NAMALWA (cell line): ENCODE measurements at regions not wholly inside any gene's neighbourhood (a gene's known extent, or its start where the extent isn't known, plus 50 kb on each side); places are given as distances from the start of the nearest gene placed in this dataset.
"Not testable (repeated sequence)": the region's sequence is repeated elsewhere in the genome, so short reads cannot be mapped to it uniquely, and the experiment has no call there.

ENCODE experiments used
- DNase-seq: peaks from one replicate; pipeline ENCODE4 v3.0.0-alpha.2; 2015; ENCODE audit warnings: low spot score

DNA sequence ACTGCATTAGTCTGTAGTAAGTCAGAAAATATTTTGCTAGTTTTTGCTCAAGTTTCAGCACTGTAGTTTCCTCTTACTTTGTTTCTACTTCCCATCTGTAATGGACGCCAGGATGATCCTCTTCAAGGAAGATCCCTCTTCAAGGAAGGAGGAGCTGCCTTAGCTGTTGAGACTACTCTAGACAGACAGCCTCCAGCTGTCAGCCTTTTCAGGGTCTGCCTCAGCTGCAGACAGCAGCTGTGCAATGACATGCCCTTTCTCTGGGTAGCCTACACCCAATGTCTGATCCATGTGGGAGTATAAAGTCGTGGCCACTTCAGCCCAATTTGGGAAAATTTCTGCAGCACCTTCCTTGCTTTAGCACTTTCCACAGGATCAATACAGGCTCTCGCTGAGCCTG, 281.0 kb upstream of the MAOA start:
- DNase-seq: no peak

DNA sequence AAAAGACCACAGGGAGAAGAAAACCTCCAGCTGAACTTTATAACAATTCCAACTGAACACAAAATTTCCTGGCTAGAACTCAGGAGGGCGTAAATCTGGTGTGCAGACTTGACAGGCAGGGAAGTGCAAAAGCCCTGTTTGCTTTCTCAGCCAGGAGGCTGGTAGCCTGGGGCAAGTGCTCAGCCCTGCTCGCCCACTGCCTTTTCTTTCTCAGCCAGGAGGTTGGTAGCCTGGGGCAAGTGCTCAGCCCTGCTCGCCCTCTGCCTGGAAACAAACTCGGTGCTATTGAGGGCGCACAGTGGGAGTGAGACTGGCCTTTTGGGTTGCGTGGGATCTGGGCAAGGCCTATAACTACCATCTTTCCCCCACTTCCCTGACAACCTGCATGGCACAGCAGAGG, 275.4 kb upstream of the MAOA start:
- no peak for DNase-seq

DNA sequence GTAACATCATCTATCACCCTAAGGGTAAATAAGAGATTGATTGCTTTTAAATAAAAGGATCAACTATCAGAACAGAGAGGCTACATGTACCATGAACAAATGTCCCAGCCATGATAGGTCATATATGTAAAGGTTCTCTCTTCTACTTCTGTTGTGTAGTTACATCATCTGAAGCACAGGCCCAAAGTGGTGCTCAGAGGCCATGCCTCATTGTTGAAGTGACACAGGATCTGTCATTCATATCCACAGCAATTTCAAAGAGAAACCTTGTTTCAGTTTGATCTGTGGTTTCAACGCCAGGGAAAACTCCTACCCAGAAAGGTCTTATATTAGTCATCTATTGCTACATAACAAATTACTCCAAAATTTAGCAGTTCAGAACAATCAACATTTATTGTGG, 269.2 kb upstream of the MAOA start:
- DNase-seq: no peak

DNA sequence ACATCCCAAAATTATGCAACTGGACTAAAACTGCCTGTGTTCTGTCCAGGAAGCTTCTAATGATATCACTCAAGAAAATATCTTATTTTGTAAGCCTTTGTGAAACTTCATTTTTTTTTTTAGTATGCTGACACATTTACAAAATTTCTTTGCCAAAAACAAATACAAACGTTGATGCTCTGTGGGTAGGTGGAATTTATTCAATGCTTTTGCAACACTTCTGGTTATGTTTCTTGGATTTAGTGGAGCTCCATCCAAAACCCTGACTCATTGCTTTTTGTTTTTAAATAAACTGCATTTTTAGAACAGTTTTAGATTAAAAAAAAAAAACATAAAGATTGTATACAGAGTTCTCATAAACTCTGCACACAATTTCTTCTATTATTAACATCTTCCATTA, 250.9 kb upstream of the MAOA start:
- no peak for DNase-seq

DNA sequence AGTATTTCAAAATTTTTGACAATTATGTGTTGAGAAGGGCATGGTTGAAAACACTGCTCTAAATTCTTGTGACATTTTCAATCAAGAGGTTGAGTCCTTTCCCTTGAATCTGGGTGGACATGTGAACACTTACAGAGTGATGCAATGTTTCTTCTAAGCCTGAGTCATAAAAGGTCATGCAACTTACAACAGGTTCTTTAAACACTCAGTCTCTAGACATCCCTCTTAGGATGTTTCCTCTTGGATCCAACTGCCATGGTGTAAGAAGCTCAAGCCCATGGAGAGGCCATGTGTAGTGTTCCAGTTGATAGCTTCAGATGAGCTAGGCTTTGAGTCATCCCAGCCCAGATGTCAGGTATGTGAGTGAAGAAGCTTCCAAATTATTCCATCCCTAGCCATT, 232.2 kb upstream of the MAOA start:
- DNase-seq: no peak

DNA sequence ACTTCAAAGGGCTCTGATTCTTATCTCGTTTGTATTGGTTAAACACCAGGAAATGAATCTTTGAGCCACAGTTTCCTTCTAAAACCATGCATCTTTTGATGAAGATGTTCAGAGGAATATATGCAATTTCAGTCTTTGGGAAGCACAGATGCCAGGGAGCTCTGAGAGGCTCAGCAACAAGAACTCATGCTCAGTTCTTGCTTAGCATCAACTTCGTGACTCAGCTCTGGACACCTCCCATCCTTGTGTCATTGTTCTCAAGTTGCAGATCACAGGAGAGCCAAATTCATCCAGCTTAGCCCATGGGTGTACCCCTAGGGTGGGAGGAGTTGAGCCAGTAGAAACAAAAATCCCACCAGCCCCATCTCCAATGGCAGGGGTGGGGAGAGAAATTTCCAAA, 219.6 kb upstream of the MAOA start:
- DNase-seq: no peak

DNA sequence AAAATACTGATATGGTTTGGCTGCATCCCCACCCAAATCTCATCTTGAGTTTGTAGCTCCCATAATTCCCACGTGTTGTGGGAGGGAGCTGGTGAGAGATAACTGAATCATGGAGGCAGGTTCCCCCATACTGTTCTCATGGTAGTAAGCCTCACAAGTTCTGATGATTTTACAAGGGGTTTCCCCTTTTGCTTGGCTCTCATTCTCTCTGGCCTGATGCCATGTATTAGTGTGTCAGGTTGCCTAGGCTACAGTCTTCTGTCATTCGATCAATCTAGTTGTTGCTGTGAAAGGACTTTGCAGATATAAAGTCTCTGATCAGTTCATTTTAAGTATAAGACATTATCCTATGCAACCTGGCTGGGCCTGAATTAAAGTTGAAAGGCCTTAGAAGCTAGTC, 209.3 kb upstream of the MAOA start:
- no peak for DNase-seq

DNA sequence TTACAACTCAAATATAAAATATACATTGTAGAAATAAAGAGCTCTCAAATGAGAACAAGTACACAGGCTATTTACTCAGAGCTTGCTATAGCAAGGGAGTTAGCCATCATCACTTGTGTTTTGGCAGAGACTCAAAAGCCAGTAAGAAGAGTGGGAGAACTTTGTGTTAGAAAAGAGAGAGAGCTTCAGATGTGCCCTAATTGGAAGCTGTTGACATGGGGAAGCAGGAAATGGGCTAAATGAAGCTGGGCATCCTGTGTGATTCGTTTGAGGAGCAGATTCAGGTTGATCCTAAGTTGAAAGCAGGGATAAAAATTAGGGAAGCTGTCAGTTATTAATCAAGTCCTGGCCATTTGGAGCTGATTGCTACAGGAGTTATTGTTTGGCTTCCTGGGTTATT, 207.4 kb upstream of the MAOA start:
- no peak for DNase-seq

DNA sequence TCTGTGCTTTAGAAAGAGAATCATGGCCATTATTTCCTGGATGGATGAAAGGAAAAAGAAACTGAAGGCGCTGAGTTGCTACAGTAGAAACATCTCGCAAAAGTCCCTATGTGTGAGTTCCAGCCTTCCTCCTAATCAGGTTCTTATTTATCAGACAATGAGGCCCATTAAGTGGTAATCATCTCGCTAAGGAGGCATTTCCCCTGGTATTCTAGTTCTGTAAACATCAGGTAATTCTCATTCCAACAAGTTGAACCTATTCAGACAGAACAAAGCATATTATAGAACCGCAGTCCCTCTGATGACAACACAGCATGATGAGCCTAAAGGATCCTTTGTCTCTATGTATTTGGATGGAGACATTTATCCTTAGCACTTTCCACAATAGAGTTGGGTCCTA, 205.7 kb upstream of the MAOA start:
- DNase-seq: no peak

DNA sequence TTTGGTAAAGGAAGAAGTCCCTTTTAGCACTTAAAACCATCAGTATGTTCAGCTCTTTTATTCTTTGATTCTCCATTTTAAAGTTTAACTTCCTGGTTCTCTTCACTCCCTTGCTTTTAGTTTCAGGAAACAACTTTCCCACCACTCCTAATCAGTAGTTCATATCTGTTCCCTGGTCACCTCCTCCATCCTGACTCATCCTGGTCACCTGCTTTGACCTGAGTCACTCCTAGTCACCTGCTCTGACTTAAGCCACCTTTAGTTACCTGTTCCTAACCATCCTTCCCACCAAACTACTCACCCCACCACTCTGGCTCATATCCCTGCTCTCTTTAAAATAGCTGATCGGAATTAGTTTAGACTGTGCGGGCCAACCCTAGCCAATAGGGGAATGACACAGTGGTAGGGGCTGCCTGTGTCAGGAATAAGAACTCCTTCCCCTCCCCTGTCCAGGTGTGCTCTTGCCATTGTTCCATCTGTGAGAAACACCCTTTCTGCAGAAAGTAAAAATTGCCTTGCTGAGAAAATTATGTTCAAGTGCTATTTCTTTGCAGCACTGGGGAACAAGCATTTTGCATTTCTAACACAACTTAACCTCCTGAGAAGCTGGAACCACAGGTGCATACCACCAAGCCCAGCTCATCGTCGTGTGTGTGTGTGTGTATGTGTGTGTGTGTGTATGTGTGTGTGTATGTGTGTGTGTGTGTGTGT, 204.0 kb upstream of the MAOA start:
- DNase-seq: not testable (repeated sequence)

DNA sequence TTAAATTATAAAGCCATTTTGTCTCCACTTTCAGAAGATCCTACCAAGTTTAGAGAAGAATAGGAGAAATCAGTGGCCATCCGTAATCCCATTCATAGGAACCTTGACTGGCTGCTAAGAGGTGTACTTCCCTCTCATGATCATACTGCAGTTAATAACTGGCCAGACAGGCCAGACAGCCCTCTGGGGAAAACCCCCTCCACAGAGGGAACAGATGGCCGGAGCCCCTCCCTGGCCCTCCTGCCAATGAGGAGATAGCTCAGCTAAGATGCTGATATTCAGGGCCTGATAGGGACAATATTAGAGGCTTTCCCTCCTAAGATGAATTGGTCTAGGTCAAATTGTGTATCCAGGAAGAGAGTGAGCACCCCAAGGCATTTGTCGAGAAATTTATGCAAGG, 200.0 kb upstream of the MAOA start:
- no peak for DNase-seq

DNA sequence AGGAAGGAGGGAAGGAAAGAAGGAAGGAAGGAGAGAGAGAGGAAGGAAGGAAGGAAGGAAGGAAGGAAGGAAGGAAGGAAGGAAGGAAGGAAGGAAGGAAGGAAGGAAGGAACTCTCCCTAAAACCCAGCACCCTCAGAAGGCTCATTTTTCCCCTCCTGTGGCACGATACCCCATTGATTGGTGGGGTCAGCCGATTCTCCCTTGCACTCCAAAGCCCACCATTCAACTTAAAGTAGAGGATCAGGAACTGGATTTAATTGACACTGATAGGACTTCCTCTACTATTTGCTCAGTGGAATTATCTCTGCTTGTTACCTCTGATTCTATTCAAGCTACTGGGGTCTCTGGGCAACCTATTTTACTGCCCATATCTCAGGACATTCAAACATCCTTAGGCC, 199.2 kb upstream of the MAOA start:
- no peak for DNase-seq

DNA sequence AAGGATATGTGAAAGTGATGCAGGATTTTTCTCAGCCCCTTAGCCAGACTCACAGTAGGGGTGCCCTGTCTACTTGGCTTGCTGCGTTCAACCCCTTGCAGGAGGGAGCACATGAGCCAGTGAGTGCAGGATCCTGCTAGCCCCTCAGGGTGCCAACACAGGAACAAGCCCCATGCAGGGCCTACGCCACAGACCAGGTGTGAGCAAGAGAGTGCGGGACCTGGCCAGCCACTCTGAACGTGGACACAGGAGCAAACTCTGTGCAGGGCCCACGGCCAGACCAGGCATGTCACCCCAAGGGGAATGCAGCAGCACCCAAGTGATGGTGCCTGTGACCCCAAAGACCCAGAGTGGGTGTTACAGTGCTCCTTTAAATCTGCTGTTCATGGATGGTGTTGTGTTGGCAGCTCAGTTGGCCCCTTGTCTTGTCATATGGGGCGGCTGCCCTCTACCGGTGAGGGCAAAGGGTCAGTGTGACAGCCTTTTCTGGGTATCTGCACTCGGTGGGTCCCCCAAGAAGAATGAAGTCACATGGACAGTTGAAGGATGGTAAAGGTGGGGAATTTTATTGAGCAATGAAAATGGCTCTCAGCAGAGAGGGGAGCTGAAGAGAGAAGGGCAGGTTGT, 188.4 kb upstream of the MAOA start:
- no peak for DNase-seq

DNA sequence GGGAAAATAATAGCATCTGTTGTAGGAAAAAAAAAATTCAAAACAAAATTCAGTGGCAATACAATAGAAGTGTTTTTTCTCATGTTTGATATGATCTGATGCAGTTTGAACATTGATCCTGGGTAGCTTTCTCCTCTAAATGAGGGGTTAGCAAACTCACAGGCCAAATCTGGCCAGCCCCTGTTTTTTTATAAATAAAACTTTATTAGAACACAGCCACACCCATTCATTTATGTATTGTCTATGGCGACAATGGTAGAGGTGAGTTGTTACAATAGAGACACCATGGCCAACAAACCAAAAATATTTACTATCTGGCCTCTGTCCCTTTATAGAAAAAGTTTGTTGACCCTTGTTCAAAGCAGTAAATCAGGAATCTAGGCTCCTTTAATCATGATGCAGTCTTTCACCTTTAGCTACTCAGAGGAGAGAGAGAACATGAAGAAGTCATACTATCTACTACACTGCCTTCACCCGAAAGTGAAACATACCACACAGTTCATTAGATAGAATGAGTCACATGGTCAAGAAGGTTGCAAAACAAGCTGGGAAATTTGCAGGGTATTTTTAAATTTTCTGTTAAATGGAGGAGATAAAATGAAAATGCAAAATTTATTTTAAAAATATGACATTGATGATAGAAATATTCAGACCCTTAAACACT, 186.6 kb upstream of the MAOA start:
- DNase-seq: no peak

DNA sequence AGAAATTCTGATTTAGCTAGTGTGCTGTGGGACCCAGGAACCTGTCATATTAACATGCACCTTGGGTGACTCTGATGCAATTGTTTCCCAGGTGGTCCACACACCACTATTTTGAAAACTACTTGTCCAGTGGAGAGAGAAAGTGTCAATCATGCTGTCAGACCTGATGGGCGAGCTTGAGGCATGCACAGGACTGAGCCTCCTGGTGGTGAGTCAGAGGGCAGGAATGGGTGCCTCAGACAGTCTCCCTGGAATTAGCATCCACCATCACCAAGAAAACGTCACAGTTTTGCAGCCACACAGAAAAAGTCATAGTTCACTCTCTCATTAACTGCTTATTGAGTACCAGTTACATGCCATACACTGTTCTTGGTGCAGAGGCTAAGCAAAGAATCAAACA, 181.8 kb upstream of the MAOA start:
- DNase-seq: no peak

DNA sequence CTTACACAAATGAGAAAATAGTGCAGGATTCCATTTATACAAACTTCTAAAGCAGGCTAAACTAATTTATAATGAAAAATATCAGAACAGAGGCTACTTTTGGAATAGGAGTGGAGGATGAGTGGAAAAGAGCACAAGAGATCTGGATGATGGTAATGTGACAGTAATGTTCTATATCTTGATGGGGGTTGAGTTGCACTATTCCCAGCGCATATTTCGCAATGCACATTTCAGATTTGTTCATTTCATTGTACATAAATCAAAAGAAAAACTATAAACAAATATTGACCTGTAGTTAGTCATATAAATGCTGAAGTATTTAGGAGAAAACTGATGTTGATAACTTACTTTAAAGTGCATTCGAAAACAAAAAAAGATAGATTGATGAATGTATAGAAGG, 177.0 kb upstream of the MAOA start:
- no peak for DNase-seq

DNA sequence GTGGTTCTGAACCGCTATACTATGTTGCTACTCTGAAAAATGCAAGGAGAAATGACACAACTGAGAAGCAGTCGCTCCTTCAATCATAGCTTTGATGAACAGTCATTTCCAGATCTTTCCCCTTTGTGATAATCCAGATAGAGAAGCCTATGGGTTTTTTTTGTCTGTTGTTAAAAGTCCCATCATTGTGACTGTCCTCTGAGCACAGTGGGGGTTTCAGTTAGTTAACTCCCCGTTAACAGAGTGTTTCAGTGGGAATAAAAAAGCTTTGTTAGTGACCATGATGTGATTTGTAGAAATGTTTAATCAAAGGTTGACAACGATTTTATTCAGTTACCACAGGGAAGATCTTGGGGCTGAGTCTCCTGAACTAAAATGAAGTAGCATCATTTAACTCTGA, 176.2 kb upstream of the MAOA start:
- DNase-seq: no peak

DNA sequence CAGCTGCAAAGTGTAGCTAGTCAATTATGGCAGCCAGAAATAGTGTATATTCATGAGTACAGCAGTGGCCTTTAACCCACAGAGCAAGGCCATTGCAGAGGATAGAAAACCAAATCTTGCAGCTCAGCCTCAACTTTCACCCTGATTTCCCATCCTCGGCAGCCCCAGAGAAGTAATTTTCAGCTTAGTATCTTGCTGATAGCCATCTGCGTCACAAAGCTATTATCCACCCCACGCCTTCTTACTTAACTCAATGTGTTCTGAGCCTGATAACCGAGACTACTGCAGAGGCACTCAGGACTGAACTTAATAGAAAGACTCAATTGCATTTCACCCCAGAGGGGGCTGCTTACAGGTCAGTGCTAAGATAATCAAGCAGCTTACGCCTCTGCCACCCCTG, 174.5 kb upstream of the MAOA start:
- no peak for DNase-seq

DNA sequence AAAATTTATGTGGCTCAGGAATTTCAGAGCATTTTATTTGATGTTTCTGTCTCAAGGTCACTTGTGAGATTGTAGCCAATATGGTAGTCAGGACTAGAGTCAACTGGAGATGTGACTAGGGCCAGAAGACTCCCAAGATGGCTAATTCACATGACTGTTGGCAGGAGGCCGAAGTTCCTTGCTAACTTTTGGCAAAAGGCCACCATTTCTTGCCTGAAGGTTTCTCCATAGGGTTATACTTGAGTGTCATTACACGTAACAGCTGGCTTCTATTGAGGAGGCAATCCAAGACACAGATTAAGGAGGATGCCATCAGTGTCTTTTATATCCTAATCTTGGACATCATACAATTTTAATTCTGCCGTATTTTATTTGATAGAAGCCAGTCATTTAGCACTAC, 162.3 kb upstream of the MAOA start:
- DNase-seq: no peak

DNA sequence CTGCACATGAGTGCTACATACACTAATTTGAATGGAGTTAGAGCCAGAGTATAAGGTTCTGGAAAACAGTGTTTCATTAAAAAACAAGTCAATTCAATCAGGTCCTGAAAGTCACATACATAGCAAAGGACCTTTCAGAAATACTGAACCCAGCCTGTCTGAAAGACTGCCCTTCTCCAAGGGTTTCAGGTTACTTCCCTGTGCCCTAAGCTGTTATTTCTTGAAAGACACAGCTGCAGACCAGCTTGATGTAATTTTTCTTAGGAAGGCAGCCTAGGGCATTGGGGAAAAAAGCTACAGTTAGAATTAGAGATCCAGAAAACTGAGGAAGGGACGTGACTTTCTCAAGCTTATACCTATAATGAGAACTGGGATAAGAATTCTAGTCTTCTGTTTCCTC, 155.9 kb upstream of the MAOA start:
- no peak for DNase-seq

DNA sequence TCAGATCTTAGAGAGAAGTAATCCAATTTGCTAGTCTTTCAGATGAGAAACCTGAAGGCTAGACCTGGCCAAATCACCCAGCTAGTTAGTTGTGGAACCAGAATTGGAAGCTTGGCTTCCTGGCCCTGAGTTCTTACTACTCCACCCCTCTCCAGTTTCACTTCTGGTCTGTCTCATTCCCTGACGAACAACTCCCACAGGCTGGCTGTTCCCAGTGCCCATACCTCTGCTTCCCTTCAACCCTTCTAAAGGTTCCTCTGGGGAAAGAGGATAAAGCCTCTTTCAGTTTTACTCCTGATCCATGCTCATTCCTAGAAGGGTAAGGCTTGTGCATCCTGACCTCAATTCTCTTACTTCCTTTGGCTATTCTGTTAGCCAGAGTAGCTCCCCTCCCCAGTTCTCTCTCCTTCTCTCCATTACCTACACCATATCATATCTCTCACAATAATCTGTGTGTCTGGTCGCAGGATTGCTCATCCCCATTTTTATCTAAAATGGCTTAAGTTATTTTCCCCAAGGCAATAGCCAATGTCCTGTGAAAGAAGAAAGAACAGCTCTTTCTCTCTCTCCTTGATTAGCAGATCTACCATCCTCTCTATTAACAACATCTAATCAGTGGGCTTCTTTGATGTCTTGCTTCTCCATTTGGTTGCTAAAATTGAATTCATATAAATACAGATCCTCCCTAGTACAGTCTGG, 155.0 kb upstream of the MAOA start:
- DNase-seq: no peak

DNA sequence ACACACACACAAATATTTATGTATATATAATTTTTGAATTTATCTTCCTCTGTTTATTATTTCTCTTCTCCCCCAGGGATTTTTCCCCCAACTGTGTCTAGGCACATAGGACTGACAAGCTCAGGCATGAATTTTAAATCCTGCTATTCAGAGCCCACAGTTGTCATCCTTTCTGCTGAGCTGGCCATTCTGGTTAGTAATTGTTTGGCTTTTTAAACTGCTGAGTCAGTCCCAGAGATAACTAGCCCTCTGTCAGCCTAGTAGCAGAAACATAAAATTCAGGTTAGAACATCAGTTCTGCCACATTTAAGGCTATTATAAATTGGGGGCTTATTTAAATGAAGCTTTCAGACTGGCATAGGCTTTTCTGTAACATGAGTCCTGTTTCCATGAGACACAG, 151.7 kb upstream of the MAOA start:
- no peak for DNase-seq

DNA sequence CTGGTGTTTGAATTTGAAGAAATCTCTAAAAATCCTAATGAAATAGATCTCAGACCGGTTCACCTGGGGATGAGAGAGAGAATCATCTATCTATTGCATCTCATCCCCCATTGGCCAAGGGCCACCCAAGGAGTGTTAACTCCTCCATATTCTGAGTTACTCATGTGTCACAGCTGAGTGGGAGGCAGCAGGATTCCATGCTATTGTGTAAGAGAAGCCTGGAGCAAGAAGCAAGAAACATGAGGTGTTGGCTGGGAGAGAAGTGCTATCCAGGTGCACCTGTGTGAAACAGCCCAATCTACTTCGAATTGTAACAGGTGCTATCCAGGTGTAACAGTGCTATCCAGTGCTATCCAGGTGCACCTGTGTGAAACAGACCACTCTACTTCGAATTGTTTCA, 150.3 kb upstream of the MAOA start:
- DNase-seq: no peak
